HG03439 (cell line): ENCODE measurements at regions not wholly inside any gene's neighbourhood (a gene's known extent, or its start where the extent isn't known, plus 50 kb on each side); places are given as distances from the start of the nearest gene placed in this dataset.
"Not testable (repeated sequence)": the region's sequence is repeated elsewhere in the genome, so short reads cannot be mapped to it uniquely, and the experiment has no call there.

Experiments
- ATAC-seq: cut with Tn5 transposase; IDR thresholded peaks from one replicate; pipeline ENCODE4 v1.9.1; 2021; ENCODE audit warnings: mild to moderate bottlenecking, moderate library complexity; ENCODE audit not compliant: unreplicated experiment

DNA sequence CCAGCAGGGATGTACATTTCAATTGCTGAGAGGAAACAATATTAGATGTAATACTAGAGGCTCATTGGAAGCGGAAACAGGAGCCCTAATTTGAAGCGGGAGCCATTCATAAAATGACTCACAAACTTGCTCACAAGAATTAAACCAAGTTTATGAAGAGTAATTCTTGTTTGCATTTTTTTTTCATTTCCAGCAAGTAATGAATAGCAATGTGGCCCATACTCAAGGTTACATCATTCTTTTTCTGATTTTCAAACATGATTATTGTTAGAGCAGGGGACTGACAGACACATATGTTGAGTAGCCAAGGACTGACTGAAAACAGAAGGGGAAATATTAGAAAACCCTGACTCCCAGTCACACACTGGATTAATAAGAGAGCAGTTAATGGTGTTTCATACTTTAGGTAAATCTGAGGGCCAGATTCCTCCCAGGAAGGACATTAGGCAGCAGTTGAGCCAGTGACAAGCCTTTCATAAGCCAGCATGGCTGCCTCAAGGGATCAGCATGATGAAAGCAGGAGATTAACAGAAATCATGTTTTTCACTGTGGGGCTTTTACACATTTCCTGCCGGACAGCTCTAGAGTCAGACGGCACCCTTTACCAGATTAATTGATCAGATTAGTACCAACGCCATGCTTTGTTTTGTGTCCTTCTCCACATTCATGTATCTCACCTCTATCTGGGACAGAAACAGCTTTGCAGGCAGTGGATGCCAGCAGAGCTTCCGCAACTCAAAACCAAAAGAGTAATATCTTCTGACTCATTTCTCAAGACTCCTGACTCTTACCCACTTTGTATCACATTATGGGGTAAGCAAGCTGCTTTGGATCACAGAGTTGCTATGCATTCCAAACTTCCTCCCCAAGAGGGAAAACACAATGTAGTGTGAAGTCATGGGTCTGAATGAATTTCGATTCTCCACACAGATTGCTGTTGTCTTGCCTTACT is 831.6 kb downstream of the KCNA4 start:
- no peak for ATAC-seq

DNA sequence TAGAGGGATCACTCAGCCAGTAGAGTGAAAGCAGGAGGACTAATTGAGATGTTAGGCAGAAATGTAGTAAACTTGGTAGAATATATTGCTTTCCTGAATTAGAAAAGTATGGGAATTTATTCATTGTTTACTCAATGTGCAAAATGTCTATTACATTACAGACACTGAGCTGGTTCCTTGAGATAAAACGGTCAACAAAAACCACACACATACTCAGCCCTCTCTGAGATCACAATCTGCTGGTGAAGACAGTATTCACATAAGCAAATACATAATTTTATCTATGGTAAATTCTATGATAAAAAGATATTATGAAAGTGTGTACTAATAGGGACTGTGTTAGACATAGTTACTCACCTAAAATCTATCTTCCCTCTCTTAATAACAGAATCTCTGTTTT is 833.5 kb downstream of the KCNA4 start:
- ATAC-seq: no peak

DNA sequence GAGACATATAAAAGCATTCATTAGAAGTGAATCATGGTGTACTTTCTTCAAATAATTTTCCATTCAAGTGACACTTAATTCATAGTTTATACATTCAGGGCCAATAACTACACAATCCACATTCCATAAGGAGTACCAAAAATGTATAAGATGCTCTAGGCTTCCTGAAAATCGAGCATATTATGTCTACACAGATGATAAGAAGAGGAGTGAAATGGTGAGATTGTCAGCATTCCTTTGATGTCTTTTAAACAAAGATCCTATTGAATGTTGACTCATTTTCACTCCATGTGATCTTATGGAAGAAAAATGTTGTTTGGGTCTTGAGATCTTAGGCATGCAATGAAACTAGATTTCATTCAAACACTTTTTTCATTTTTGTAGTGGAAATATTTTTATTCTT is 843.2 kb downstream of the KCNA4 start:
- no peak for ATAC-seq

DNA sequence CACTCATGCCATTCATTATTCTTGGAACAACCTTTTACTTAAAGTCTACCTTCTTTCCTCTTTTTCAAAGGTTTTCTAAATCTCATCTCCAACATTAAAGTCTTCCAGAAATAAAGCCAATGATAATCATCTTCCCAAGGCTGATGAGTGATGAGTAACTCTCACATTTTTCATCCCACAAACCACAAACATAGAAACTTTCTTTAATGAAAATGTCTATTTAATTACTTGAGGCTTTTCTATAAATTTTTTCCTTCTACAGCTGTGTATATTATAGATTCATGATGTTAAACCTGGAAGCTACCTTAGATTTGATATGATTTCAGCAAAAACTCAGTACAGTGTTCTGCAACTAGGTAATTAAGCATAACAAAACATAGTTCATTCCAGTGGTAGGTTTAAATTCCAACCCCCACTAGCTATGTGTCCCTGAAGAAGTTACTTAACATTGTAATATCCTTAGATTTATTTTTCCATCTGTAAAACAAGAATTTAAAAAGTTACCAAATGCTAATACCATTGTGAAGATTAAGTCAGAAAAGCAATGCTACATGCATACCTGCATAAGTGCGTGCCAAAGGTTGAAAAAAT is 845.4 kb downstream of the KCNA4 start:
- no peak for ATAC-seq

DNA sequence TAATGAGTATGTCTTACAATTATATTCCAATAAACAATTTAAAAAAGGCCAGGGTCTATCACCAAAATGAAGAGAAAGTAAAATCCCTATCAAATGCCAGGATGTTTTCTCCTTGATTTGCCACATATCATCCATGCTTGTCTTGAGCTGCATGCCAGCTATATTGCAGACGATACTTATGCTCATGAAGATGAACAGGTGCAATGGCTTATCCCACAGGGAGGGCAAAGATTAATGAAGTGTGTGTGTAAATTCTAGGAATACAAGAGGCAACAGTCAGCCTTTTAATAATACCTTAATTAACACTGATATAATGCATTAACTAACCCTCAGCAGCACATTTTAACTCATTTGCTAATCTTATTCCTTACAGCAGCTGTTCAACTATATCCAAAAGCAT is 850.5 kb downstream of the KCNA4 start:
- no peak for ATAC-seq

DNA sequence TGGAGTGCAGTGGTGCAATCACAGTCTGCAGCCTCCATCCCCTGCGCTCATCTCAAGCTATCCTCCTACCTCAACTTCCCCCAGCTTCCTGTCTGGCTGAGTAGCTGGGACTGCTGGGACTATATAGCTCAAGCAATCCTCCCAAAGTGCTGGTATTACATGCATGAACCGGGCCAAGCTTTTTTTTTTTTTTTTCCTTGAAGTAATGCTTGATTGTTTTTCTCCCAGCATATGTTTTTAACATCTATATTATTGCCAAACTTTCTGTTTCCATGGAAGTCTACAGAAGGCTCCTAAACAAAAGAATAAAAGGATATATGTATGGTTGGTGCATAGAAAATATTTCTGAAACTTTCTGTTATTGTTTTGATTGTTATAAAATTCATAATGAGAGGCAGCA is 853.6 kb downstream of the KCNA4 start:
- ATAC-seq: no peak

DNA sequence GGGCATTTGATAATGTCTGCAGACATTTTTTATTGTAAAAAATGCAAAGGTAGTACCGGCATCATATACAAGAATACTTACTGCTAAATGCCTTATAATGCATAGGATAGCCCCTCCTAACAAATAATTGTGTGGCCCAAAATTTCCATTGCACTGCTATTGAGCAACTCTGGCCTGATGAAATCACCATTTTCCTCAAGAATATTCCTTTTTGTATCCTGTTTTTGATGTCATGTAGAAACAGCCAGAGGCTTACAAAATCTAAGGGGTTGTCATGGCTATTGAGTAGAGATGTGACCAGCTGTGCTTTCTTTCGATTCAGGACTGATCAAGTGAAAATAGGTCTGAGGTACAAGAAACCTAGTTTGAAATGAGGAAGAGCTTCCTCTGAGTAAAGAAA is 854.3 kb downstream of the KCNA4 start:
- ATAC-seq: no peak

DNA sequence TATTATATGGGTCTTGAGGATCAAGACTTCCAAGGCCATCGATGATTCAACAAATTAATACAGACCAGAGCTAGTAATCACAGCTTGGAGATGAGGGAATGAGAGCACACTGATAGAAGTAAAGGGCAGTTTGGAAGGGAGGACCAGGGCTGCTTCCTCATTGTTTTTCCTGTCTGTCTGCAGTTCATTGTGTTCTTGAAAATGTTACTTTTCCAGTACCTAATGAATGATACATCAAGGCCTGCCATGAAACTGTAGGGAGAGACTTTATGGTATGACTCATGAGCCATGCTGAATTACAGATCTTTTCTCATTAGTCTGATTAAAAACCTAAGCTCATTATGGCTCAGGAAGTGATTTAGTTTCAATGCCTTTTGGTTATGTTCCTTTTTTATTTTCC is 855.6 kb downstream of the KCNA4 start:
- ATAC-seq: no peak

DNA sequence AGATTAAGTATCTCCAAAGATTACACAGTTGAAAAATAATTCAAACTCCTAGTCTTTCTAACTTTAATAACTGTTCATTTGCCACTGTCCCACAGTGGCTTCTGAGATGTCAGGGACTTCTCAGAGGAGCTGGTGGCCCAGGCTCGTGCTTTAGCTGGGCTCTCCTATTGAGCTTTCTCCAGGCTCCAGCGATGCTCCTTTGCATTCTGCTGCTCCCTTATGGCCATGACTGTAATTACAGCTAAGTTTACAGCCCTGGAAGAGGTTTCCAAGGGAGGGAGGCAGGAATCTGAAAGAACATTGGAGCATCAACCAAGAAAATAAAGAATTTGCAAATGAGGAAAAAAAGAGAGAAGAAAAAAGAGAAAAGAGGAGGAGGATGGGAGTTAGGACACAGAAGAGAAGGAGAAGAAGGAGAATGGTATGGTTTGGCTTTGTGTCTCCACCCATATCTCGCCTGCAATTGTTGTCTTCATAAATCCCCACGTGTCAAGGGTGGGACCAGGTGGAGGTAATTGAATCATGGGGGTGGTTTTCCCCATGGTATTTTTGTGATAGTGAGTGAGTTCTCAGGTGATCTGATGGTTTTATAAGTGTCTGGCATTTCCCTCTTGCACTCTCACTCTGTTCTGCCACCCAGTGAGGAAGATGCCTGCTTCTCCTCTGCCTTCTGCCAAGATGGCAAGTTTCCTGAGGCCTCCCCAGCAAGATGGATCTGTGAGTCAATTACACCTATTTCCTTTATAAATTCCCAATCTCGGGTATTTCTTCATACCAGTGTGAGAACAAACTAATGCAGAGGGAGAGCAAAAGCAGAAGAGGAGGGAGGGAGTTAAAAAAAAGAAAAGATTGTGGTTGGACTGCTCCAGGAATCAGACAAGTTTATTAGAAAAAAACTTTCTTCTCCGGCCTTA is 857.0 kb downstream of the KCNA4 start:
- peak; percentile 82 for ATAC-seq

DNA sequence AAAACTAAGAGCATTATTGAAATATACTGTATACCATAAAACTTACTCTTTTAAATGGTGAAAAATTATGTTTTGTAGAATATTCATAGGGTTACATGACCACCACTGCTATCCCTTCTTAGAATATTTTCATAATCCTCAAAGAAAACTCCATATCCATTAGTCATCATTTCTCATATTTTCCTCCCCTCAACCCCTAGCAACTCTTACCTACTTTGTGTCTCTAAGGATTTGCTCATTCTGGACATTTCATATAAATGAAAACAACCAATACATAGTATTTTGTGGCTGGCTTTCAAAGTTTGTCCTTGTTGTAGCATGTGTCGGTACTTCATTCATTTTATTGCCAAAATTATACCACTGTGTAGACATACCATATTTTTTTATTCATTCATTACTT is 863.8 kb downstream of the KCNA4 start:
- ATAC-seq: no peak

DNA sequence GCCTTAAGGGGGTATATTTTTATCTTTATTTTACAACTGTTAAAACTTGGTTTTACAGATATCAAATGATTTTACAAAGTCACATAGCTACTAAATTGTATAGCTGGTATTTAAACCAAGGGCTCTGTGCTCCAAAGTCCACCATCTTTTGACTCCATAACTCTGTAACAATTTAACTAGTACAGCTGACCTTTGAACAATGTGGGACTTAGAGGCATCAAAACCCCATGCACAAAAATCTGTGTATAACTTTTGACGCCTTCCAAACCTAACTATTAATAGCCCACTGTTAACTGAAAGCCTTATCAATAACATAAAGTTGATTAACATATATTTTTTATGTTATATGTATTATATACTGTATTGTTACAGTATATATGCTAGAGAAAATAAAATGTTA is 874.3 kb downstream of the KCNA4 start:
- ATAC-seq: not testable (repeated sequence)

DNA sequence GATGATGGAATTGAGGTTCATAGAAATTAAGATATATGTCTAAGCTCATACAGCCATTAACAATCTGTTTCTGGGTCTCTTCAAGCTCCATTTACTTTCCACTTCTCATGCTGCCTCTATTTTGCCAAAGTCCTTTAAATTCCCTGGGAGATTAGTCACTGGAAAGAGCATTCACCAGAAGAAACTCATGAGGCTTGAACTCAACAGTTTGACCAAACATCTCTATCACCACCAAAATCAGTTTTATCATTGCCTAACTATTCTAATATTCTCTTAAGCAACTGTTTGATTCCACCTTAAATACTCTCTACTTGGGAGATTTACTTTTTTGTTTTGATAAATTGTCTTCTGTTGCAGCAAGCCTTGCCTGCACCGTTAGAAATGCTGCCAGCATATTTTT is 881.3 kb downstream of the KCNA4 start:
- no peak for ATAC-seq

DNA sequence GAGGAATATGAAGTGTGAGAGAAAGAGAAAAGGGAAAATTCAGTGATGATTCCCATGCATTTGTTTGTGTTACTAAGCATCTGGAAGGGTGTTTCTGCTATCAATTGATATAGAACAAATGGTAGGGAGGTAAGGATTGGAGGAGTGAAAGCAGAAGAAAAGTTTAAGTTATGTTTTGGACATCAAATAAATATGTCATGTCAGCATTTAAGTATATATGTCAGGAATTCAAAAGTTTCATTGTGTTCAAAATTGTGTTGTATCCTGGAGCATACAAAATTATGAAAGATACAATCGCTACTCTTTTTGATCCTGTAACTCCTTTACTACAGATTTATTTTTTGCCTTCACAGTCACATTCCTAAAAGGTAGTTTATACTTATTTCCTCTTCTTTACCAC is 885.8 kb downstream of the KCNA4 start:
- no peak for ATAC-seq

DNA sequence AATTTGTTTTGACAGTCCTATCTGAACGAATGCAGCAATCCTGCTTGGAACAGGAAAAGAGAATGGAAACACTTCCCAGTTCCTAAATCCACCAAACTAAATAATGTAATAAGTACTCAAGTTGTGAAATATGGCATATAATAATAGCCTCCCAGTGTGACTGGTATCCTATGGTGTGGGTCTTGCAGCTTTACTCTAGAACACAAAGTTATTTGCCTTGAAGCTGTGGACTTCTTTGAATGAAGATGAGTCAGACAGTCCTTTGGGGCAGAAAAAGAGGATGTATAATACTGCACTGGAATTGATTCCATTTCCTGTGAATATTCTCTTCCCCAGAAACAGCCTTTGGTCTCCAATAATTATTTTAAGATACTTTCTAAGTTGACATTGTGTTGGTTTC is 887.0 kb downstream of the KCNA4 start:
- ATAC-seq: no peak

DNA sequence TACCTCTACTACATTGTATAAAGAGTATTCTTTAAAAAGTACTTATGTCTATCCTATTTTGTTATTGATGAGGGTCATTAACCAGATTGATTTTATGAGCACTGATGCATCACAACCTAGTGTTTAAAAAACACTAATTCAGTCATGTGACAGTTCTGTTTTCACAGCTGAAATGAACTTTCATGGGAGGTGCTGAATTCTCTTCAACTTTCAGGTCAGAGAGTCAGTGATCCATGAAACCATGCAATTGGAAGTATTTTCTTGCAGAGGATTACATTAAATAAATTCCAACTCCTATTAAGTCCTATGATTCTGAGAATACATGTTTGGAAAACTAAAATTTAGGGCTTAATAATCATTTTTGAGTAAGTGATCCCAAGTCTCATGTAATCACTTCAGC is 889.4 kb downstream of the KCNA4 start:
- no peak for ATAC-seq

DNA sequence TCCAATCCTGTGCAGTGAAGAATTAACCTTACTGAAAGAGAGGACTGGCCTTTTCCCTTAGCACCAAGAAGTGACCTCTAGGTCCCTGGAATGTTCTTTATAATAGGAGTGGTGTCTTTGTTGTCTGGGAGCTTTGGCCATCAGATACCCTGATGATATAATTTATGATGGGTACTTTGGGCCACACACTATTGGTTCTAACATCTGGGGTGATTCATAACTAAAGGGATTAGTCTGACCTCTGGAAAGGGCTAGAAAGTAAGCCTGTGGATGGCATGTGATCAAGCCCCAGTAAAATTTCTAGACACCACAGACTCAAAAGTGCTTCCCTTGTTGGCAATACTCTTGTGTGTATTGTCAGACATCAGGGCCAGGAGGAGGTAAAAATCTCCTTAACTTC is 891.2 kb downstream of the KCNA4 start:
- no peak for ATAC-seq

DNA sequence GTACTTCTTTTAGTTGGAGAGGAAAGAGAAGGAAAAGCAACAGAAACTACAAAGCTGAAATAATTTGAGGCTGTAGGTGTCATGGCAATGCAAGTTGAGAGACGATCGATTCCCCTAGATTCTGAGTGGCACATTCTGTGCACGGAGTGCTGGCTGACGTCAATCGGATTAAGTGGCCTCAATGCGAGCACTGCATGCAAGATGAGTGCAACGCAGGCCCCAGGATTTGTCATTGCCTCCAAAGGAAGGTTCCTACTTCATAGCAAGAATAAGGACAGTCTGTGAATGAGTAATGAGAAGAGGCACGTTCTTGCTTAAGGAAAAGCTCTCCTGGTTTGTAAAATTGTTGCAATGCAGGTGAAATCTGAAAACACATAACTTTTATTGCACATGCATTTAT is 892.4 kb downstream of the KCNA4 start:
- ATAC-seq: no peak

DNA sequence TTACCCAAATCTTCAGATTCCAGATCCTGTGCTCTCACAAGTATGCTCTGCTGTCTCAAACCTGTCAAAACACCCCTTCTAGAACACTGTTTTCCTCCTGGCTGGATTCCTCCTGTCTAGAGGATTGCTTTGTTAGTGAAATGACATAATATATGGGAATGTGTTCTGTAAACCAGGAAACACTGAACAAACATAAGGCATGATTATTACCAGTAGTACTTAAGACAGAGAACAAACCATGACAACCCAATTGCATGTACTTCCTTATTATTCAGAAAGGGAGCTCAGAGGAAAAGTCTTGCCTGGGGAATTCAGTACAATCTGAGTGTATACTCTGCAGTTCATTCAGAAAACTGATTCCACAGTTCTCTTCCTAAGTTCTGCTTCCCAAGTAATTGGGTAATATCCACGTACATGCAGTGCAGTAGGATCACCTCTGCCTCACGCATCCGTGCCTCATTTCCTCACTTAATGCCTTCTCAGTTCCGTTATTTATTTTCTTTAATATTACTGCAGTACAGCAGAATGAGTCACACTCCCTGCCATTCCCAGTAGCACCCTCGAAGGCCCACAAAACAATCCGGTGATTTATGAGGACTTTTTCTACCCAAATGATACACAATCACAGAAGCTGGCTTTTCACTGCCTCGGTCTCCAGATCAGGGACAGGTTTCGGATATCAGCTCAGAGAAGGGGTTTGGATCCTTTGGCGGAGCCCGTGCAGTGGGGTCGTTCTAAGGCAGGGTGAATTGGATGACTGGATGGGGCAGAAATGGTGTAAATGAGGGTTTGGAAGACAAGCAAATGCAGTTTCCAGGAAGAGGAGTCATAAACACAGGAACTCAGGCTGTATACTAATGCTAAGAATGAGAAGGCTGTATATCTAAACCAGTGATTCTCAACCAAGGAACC is 896.9 kb downstream of the KCNA4 start:
- ATAC-seq: no peak

DNA sequence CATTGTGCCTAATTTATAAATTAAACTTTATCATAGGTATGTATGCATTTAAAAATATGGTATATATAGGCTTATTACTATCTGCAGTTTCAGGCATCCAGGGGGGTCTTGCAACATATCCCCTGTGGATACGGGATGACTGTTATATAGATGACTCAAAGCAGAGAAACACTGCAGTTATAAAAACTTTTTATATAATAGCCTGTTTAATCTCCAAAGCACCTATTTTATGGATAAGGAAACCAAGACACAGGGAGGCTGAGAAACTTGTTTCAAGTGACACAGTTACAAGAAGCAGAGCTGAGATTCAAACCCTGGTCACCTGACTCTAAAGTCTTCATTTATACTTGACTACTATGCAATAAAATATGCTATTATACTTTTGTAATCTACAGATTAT is 897.7 kb downstream of the KCNA4 start:
- ATAC-seq: no peak

DNA sequence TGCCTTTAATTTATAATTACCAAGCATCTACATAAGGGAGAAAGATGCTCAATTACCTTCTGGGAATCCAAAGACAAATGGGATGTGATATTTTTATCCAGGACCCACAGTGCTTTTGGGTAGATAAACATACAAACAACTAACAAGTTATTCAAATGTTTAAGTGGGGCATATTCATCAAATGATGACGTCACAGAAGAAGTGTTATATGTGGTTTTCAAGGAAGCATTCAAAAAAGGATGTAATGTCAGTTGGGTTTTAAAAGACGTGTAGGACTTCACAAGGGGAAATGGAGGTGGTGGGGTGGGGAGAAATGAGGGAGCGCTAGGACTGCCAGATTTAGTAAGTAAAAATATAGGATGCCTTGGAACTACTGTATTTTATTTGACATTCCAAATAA is 915.9 kb downstream of the KCNA4 start:
- ATAC-seq: no peak
